ENCODE measurements at regions not wholly inside any gene's neighbourhood (a gene's known extent, or its start where the extent isn't known, plus 50 kb on each side); places are given as distances from the start of the nearest gene placed in this dataset.

GRCh38 chr5:56638768-56639238, 176.5 kb upstream of the MAP3K1 start:
- Histone ChIP-seq H3K9ac (no peak overlapping the region), H3K9me3 (no peaks in the 10 kb centered on the region), H3K27me3 (ENCODE audit: insufficient read depth) (no peaks in the 10 kb centered on the region), H4K20me1 (ENCODE audit: insufficient read depth) (no peaks in the 10 kb centered on the region), H3K27ac (ENCODE audit: low read depth in 2 of 2, low read length in 1 of 2) (no peak overlapping the region), H3K4me2 (no peak overlapping the region), H3K4me3 (ENCODE audit: low read depth in 2 of 2, low read length in 1 of 2) (no peak overlapping the region), H3F3A (replicated peaks; ENCODE audit: insufficient read depth) (no peaks in the 10 kb centered on the region), H3K36me3 (replicated peaks in 1 of 2; ENCODE audit: control insufficient read depth in 1 of 2, insufficient read depth in 2 of 2, low read length in 1 of 2) (no peaks in the 10 kb centered on the region), H2AFZ (ENCODE audit: low read depth) (no peak overlapping the region), H3K4me1 (ENCODE audit: control insufficient read depth in 1 of 2, insufficient read depth in 2 of 2, low read depth in 1 of 2, low read length in 1 of 2) (peaks cover 7 to 12% of the 10 kb centered on the region in 2 experiments; a peak in 3 of 4 replicates), H3K79me2 (ENCODE audit: insufficient read depth) (no peaks in the 10 kb centered on the region), H3K9me2 (no peaks in the 10 kb centered on the region)
- DNase-seq, result no peak
- TF ChIP-seq, protein P1, sequence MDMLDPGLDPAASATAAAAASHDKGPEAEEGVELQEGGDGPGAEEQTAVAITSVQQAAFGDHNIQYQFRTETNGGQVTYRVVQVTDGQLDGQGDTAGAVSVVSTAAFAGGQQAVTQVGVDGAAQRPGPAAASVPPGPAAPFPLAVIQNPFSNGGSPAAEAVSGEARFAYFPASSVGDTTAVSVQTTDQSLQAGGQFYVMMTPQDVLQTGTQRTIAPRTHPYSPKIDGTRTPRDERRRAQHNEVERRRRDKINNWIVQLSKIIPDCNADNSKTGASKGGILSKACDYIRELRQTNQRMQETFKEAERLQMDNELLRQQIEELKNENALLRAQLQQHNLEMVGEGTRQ (IDR thresholded peaks at IDR 0.05; ENCODE audit: borderline replicate concordance, low read depth, low read length), result no peak
- TF ChIP-seq GATA2 (CRISPR knock-in tag; IDR thresholded peaks at IDR 0.05) (no peak), REST (IDR thresholded peaks at IDR 0.05; ENCODE audit: low read depth, low read length) (no peak), JUND (IDR thresholded peaks at IDR 0.05) (no peak), FOXJ3 (CRISPR knock-in tag; IDR thresholded peaks at IDR 0.05) (no peak), GABPA (IDR thresholded peaks at IDR 0.05; ENCODE audit: low read depth) (no peak), IRF3 (IDR thresholded peaks at IDR 0.05; ENCODE audit: low read depth, low read length) (no peak), MEF2A (IDR thresholded peaks at IDR 0.05; ENCODE audit: borderline replicate concordance, low read depth) (no peak), EZH2phosphoT487 (IDR thresholded peaks at IDR 0.05; ENCODE audit: borderline replicate concordance, low read depth) (no peak), FOSL2 (IDR thresholded peaks at IDR 0.05; ENCODE audit: borderline replicate concordance, low read depth) (no peak), SMC3 (IDR thresholded peaks at IDR 0.05; ENCODE audit: low read depth, low read length) (no peak), MAX (IDR thresholded peaks at IDR 0.05; ENCODE audit: low read depth) (no peak), TCF12 (IDR thresholded peaks at IDR 0.05) (no peak), RAD21 (IDR thresholded peaks at IDR 0.05; ENCODE audit: low read length) (no peak), CHD2 (IDR thresholded peaks at IDR 0.05; ENCODE audit: low read length, partially characterized antibody) (no peak), ELF1 (IDR thresholded peaks at IDR 0.05) (no peak), RCOR1 (IDR thresholded peaks at IDR 0.05; ENCODE audit: low read length) (no peak), YY1 (IDR thresholded peaks at IDR 0.05; ENCODE audit: low read depth) (no peak)
- 73% methylated on average over 5 of the region's 5 CpGs for WGBS (ENCODE audit: low lambda C conversion rate)
- ChIA-PET POLR2A (no interaction called here), CTCF (interaction anchor here (1.2 kb wide), 1 partner anchor 368 kb away, joined by 3 read pairs; no protein-coding TSS in a partner anchor)
